Fibroblast of lung (primary cell): ENCODE measurements at regions not wholly inside any gene's neighbourhood (a gene's known extent, or its start where the extent isn't known, plus 50 kb on each side); places are given as distances from the start of the nearest gene placed in this dataset.

ENCODE experiments used
- DNase-seq, 2 donors: peaks; one replicate each; pipeline versions ENCODE4 v3.0.0 to v3.0.0-alpha.2; 2010; ENCODE audit warnings: low read depth in 2 of 2
- H2AFZ ChIP-seq: 2 replicates; pipeline ENCODE4 v1.5.1; 2012; ENCODE audit warnings: low read length, control low read depth, inconsistent platforms
- H3K27ac ChIP-seq: 2 replicates; pipeline ENCODE4 v1.5.1; 2011; ENCODE audit warnings: low read length, control low read depth; ENCODE audit not compliant: insufficient read depth
- H3K27me3 ChIP-seq: 2 replicates; pipeline ENCODE4 v1.5.1; 2011; ENCODE audit warnings: mild to moderate bottlenecking, low read length; ENCODE audit not compliant: control insufficient read depth, insufficient read depth
- H3K36me3 ChIP-seq: 2 replicates; pipeline ENCODE4 v1.5.1; 2011; ENCODE audit warnings: low read length; ENCODE audit not compliant: control insufficient read depth, insufficient read depth
- H3K4me1 ChIP-seq: 2 replicates; pipeline ENCODE4 v1.5.1; 2011; ENCODE audit warnings: low read length; ENCODE audit not compliant: control insufficient read depth, insufficient read depth; ENCODE audit errors: extremely low read depth
- H3K4me2 ChIP-seq: 2 replicates; pipeline ENCODE4 v1.5.1; 2011; ENCODE audit warnings: low read length, control low read depth; ENCODE audit not compliant: insufficient read depth; ENCODE audit errors: extremely low read depth
- H3K4me3 ChIP-seq, 4 experiments: fragments of 200-600 bp in 1 of 4; sonication (generic) in 1 of 4; replicated peaks in 1 of 4; 2 replicates each; pipeline ENCODE4 v1.5.1; 2011 to 2016; ENCODE audit warnings: low read length in 4 of 4, low read depth in 3 of 4, mild to moderate bottlenecking in 3 of 4, control low read depth in 2 of 4, inconsistent platforms in 1 of 4, mixed read lengths in 1 of 4; ENCODE audit not compliant: insufficient read depth in 1 of 4; ENCODE audit errors: control extremely low read depth in 1 of 4
- H3K79me2 ChIP-seq: 2 replicates; pipeline ENCODE4 v1.5.1; 2012; ENCODE audit warnings: mild to moderate bottlenecking, low read length, inconsistent platforms; ENCODE audit not compliant: control insufficient read depth, insufficient read depth
- H3K9ac ChIP-seq: 2 replicates; pipeline ENCODE4 v1.5.1; 2011; ENCODE audit warnings: mild to moderate bottlenecking, low read length, control low read depth; ENCODE audit not compliant: insufficient read depth
- H3K9me3 ChIP-seq: 2 replicates; pipeline ENCODE4 v1.5.1; 2012; ENCODE audit warnings: low read depth, low read length; ENCODE audit not compliant: control insufficient read depth, insufficient read depth
- H4K20me1 ChIP-seq: 2 replicates; pipeline ENCODE4 v1.5.1; 2011; ENCODE audit warnings: low read length; ENCODE audit not compliant: control insufficient read depth, insufficient read depth; ENCODE audit errors: extremely low read depth
- EZH2 ChIP-seq: IDR thresholded peaks from 2 replicates; pipeline ENCODE4 v1.5.1; 2012; ENCODE audit warnings: low read length, control low read depth, mild to moderate bottlenecking; ENCODE audit errors: missing control alignments
- TF ChIP-seq, protein P1 (sequence below), 2 donors: IDR thresholded peaks in 1 of 2; conservative IDR thresholded peaks in 1 of 2; 1 replicate in 1 of 2; 2 replicates in 1 of 2; pipeline ENCODE4 v1.5.1; 2011 to 2012; ENCODE audit warnings: low read length in 2 of 2, control low read depth in 1 of 2, inconsistent platforms in 1 of 2, low read depth in 1 of 2, mild to moderate bottlenecking in 1 of 2

GRCh38 chr9:81292056-81292805, 397.1 kb downstream of the TLE1 start:
- no peak overlapping the region for H3K9ac ChIP-seq
- no peaks in the 10 kb centered on the region for H3K36me3 ChIP-seq
- H2AFZ ChIP-seq, result no peak overlapping the region
- no peaks in the 10 kb centered on the region for H3K4me1 ChIP-seq
- H3K4me3 ChIP-seq, result no peak overlapping the region
- no peak overlapping the region for H3K4me2 ChIP-seq
- H3K9me3 ChIP-seq, result no peaks in the 10 kb centered on the region
- H3K27ac ChIP-seq, result no peak overlapping the region
- H4K20me1 ChIP-seq, result no peaks in the 10 kb centered on the region
- no peaks in the 10 kb centered on the region for H3K79me2 ChIP-seq
- no peaks in the 10 kb centered on the region for H3K27me3 ChIP-seq
- TF ChIP-seq, protein P1, sequence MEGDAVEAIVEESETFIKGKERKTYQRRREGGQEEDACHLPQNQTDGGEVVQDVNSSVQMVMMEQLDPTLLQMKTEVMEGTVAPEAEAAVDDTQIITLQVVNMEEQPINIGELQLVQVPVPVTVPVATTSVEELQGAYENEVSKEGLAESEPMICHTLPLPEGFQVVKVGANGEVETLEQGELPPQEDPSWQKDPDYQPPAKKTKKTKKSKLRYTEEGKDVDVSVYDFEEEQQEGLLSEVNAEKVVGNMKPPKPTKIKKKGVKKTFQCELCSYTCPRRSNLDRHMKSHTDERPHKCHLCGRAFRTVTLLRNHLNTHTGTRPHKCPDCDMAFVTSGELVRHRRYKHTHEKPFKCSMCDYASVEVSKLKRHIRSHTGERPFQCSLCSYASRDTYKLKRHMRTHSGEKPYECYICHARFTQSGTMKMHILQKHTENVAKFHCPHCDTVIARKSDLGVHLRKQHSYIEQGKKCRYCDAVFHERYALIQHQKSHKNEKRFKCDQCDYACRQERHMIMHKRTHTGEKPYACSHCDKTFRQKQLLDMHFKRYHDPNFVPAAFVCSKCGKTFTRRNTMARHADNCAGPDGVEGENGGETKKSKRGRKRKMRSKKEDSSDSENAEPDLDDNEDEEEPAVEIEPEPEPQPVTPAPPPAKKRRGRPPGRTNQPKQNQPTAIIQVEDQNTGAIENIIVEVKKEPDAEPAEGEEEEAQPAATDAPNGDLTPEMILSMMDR (conservative IDR thresholded peaks at IDR 0.05 in 1 of 2, IDR thresholded peaks at IDR 0.05 in 1 of 2; ENCODE audit: low read depth in 1 of 2, low read length in 2 of 2), result no peak
- TF ChIP-seq EZH2, result no peak
- DNase-seq, result no peak

GRCh38 chr9:81289622-81290021, 399.7 kb downstream of the TLE1 start:
- H2AFZ ChIP-seq, result no peak overlapping the region
- H3K27me3 ChIP-seq, result no peaks in the 10 kb centered on the region
- no peaks in the 10 kb centered on the region for H3K79me2 ChIP-seq
- no peak overlapping the region for H3K4me3 ChIP-seq
- H3K9me3 ChIP-seq, result no peaks in the 10 kb centered on the region
- no peaks in the 10 kb centered on the region for H4K20me1 ChIP-seq
- no peak overlapping the region for H3K9ac ChIP-seq
- H3K27ac ChIP-seq, result no peak overlapping the region
- H3K36me3 ChIP-seq, result no peaks in the 10 kb centered on the region
- no peaks in the 10 kb centered on the region for H3K4me1 ChIP-seq
- TF ChIP-seq, protein P1 (conservative IDR thresholded peaks at IDR 0.05 in 1 of 2, IDR thresholded peaks at IDR 0.05 in 1 of 2; ENCODE audit: low read depth in 1 of 2, low read length in 2 of 2), result no peak
- no peak for TF ChIP-seq EZH2
- no peak for DNase-seq
- no peak overlapping the region for H3K4me2 ChIP-seq

- Histone ChIP-seq H3K27me3 (no peaks in the 10 kb centered on the region), H3K4me2 (no peak overlapping the region), H4K20me1 (no peaks in the 10 kb centered on the region), H2AFZ (no peak overlapping the region), H3K27ac (no peak overlapping the region), H3K4me3 (no peak overlapping the region), H3K4me1 (peaks cover 4% of the 10 kb centered on the region), H3K9ac (no peak overlapping the region), H3K79me2 (no peaks in the 10 kb centered on the region), H3K9me3 (no peaks in the 10 kb centered on the region), H3K36me3 (no peaks in the 10 kb centered on the region)
- TF ChIP-seq, protein P1 (conservative IDR thresholded peaks at IDR 0.05 in 1 of 2, IDR thresholded peaks at IDR 0.05 in 1 of 2; ENCODE audit: low read depth in 1 of 2, low read length in 2 of 2), result no peak
- TF ChIP-seq EZH2, result no peak
- peak; percentile 49 to 81 for DNase-seq
These were observed 421.3 kb downstream of the TLE1 start for GRCh38 chr9:81268048-81268447.
